Neural cell (in vitro differentiated cells): ENCODE measurements at regions not wholly inside any gene's neighbourhood (a gene's known extent, or its start where the extent isn't known, plus 50 kb on each side); places are given as distances from the start of the nearest gene placed in this dataset.

ENCODE experiments used
- EZH2 ChIP-seq: fragments of 200-600, 300-800 bp; shearing (Covaris generic), sonication (generic); IDR thresholded peaks from 2 replicates; pipeline ENCODE4 v1.6.1; 2014; ENCODE audit warnings: antibody characterized with exemption, low read length, borderline replicate concordance, mild to moderate bottlenecking; ENCODE audit not compliant: insufficient read depth, poor library complexity, severe bottlenecking
- POLR2AphosphoS5 ChIP-seq: IDR thresholded peaks from 2 replicates; pipeline ENCODE4 v1.6.1; 2012
- TF ChIP-seq, protein P1 (sequence below): fragments of 450-650 bp; IDR thresholded peaks from 2 replicates; pipeline ENCODE4 v1.5.1; 2014; ENCODE audit warnings: antibody characterized with exemption, mild to moderate bottlenecking, moderate library complexity; ENCODE audit not compliant: poor library complexity, severe bottlenecking

GRCh38 chr5:100142607-100143006, 392.6 kb upstream of the FAM174A start:
- TF ChIP-seq, protein P1, sequence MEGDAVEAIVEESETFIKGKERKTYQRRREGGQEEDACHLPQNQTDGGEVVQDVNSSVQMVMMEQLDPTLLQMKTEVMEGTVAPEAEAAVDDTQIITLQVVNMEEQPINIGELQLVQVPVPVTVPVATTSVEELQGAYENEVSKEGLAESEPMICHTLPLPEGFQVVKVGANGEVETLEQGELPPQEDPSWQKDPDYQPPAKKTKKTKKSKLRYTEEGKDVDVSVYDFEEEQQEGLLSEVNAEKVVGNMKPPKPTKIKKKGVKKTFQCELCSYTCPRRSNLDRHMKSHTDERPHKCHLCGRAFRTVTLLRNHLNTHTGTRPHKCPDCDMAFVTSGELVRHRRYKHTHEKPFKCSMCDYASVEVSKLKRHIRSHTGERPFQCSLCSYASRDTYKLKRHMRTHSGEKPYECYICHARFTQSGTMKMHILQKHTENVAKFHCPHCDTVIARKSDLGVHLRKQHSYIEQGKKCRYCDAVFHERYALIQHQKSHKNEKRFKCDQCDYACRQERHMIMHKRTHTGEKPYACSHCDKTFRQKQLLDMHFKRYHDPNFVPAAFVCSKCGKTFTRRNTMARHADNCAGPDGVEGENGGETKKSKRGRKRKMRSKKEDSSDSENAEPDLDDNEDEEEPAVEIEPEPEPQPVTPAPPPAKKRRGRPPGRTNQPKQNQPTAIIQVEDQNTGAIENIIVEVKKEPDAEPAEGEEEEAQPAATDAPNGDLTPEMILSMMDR, result no peak
- TF ChIP-seq POLR2AphosphoS5, result no peak
- TF ChIP-seq EZH2, result no peak
